Transverse colon (tissue), 4 donors: ENCODE measurements at regions not wholly inside any gene's neighbourhood (a gene's known extent, or its start where the extent isn't known, plus 50 kb on each side); places are given as distances from the start of the nearest gene placed in this dataset.

Experiments used
- POLR2AphosphoS5 ChIP-seq, 3 donors: sonication (generic); formaldehyde crosslinking; IDR thresholded peaks; one replicate each; pipeline ENCODE4 v1.6.1; 2016; ENCODE audit warnings: antibody characterized with exemption in 3 of 3
- TF ChIP-seq, protein P1 (sequence below), 5 experiments: fragments of 200-600 bp in 3 of 5; fragments of 450-650 bp in 2 of 5; sonication (generic) in 3 of 5; IDR thresholded peaks; 1 replicate in 2 of 5; 2 replicates in 3 of 5; pipeline ENCODE4 v1.5.1; 2016 to 2017; ENCODE audit warnings: antibody characterized with exemption in 5 of 5, inconsistent platforms in 3 of 5, mild to moderate bottlenecking in 2 of 5, moderate library complexity in 1 of 5

- TF ChIP-seq POLR2AphosphoS5 (IDR thresholded peaks at IDR 0.05) = no peak
- TF ChIP-seq, protein P1, sequence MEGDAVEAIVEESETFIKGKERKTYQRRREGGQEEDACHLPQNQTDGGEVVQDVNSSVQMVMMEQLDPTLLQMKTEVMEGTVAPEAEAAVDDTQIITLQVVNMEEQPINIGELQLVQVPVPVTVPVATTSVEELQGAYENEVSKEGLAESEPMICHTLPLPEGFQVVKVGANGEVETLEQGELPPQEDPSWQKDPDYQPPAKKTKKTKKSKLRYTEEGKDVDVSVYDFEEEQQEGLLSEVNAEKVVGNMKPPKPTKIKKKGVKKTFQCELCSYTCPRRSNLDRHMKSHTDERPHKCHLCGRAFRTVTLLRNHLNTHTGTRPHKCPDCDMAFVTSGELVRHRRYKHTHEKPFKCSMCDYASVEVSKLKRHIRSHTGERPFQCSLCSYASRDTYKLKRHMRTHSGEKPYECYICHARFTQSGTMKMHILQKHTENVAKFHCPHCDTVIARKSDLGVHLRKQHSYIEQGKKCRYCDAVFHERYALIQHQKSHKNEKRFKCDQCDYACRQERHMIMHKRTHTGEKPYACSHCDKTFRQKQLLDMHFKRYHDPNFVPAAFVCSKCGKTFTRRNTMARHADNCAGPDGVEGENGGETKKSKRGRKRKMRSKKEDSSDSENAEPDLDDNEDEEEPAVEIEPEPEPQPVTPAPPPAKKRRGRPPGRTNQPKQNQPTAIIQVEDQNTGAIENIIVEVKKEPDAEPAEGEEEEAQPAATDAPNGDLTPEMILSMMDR (IDR thresholded peaks at IDR 0.05) = no peak
These were observed 206.6 kb upstream of the PRR16 start for GRCh38 chr5:120257358-120257971.
